GM18867 (cell line): ENCODE measurements at regions not wholly inside any gene's neighbourhood (a gene's known extent, or its start where the extent isn't known, plus 50 kb on each side); places are given as distances from the start of the nearest gene placed in this dataset.
"Not testable (repeated sequence)": the region's sequence is repeated elsewhere in the genome, so short reads cannot be mapped to it uniquely, and the experiment has no call there.

Experiments
- ATAC-seq: cut with Tn5 transposase; IDR thresholded peaks from one replicate; pipeline ENCODE4 v1.9.1; 2021; ENCODE audit warnings: mild to moderate bottlenecking, moderate library complexity; ENCODE audit not compliant: unreplicated experiment

- ATAC-seq, result no peak
Measured at GRCh38 chr11:43035086-43035485, 276.7 kb upstream of the API5 start.

- ATAC-seq, result no peak
Measured at GRCh38 chr11:43053638-43054412, 258.0 kb upstream of the API5 start.

GRCh38 chr11:43067681-43068080 lies 244.1 kb upstream of the API5 start:
- no peak for ATAC-seq

- ATAC-seq, result no peak
Measured at GRCh38 chr11:43071338-43071737, 240.5 kb upstream of the API5 start.

- no peak for ATAC-seq
Measured at GRCh38 chr11:43072096-43072495, 239.7 kb upstream of the API5 start.

GRCh38 chr11:43072911-43073310 lies 238.9 kb upstream of the API5 start:
- no peak for ATAC-seq

- ATAC-seq, result no peak
Measured at GRCh38 chr11:43074810-43075209, 237.0 kb upstream of the API5 start.

GRCh38 chr11:43101113-43101512 lies 210.7 kb upstream of the API5 start:
- no peak for ATAC-seq

GRCh38 chr11:43116071-43116470 lies 195.7 kb upstream of the API5 start:
- no peak for ATAC-seq

GRCh38 chr11:43119275-43119970 lies 192.4 kb upstream of the API5 start:
- no peak for ATAC-seq

GRCh38 chr11:43122546-43122945 lies 189.2 kb upstream of the API5 start:
- ATAC-seq, result no peak

GRCh38 chr11:43123443-43123842 lies 188.4 kb upstream of the API5 start:
- ATAC-seq, result no peak

- ATAC-seq, result peak; percentile 73
Measured at GRCh38 chr11:43124272-43124935, 187.4 kb upstream of the API5 start.

GRCh38 chr11:43129329-43129728 lies 182.5 kb upstream of the API5 start:
- no peak for ATAC-seq

GRCh38 chr11:43130616-43131015 lies 181.2 kb upstream of the API5 start:
- ATAC-seq, result no peak

- ATAC-seq, result peak; percentile 93
Measured at GRCh38 chr11:43135966-43136534, 175.7 kb upstream of the API5 start.

GRCh38 chr11:43138621-43139140 lies 173.1 kb upstream of the API5 start:
- no peak for ATAC-seq

- ATAC-seq, result peak; percentile 94
Measured at GRCh38 chr11:43145653-43146052, 166.1 kb upstream of the API5 start.

- ATAC-seq, result no peak
Measured at GRCh38 chr11:43150697-43151096, 161.1 kb upstream of the API5 start.

- ATAC-seq, result no peak
Measured at GRCh38 chr11:43164831-43165230, 147.0 kb upstream of the API5 start.

GRCh38 chr11:43165393-43165792 lies 146.4 kb upstream of the API5 start:
- ATAC-seq, result not testable (repeated sequence)
